GM12891 (cell line): ENCODE measurements at regions not wholly inside any gene's neighbourhood (a gene's known extent, or its start where the extent isn't known, plus 50 kb on each side); places are given as distances from the start of the nearest gene placed in this dataset.

ENCODE experiments used
- POLR2A ChIP-seq: IDR thresholded peaks from 2 replicates; pipeline ENCODE4 v1.6.1; 2011; ENCODE audit warnings: low read depth, low read length, control low read depth
- TAF1 ChIP-seq: IDR thresholded peaks from 2 replicates; pipeline ENCODE4 v1.6.1; 2011; ENCODE audit warnings: low read depth, low read length, control low read depth

DNA sequence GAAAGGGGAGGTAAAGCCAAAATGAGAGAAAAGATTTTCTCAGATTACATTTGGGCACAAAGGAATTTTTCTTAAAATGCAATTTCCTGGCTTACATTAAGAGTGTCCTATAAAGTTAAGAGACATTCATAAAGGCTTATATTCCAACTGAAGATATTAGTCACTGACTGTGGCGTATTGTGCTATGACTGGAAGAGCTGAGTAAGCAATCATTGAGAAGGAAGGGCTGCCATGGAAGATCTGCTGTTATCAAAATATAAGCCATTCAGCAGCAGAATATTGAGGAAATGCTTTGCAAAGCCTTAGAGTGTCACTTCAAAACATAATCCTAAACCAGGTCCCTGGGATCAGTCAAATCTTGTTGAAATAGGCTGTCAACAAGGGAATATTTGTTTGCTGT lies 593.9 kb downstream of the TUSC7 start:
- TF ChIP-seq POLR2A, result no peak
- TF ChIP-seq TAF1, result no peak
